Activated T-cell treated with anti-CD3 and anti-CD28 coated beads for 48 hours (primary cell): ENCODE measurements at regions not wholly inside any gene's neighbourhood (a gene's known extent, or its start where the extent isn't known, plus 50 kb on each side); places are given as distances from the start of the nearest gene placed in this dataset.

Experiments used
- DNase-seq: peaks from one replicate; pipeline ENCODE4 v3.0.0-alpha.2; 2020; ENCODE audit warnings: low read depth

DNA sequence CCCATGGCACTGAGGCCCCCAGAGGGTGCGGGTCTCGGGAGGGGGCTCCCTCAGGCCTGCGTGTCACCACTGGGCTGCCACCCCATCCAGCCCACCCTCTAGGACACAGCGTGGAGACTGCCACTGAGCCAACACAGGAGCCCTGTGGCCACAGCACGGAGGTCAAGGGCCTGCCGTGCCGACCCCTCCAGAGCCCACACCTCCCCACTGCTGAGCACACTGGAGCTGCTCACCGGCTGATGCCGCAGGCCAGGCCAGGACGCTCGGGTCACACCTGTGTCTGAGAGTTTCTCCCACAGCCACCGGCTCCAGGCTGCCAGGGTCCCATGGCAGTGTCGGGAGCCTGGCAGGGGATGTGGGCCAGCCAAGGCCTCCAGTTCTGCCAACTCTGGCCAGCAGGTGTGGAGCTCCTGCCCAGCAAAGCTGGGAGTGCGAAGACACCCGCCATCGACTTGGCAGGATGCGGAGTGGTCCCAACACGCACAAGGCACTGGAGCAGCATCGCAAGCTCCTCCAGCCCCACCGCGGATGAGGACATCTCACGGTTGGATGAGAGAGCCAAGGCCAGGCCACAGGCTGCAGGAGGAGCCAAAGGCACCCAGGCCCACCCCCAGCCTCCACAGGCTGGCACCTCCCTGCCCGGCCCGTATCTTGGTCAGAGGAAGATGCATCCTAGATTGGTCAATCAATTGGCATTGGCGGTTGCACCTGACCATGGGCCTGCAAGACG, 187.1 kb downstream of the BRD1 start:
- DNase-seq, result no peak

DNA sequence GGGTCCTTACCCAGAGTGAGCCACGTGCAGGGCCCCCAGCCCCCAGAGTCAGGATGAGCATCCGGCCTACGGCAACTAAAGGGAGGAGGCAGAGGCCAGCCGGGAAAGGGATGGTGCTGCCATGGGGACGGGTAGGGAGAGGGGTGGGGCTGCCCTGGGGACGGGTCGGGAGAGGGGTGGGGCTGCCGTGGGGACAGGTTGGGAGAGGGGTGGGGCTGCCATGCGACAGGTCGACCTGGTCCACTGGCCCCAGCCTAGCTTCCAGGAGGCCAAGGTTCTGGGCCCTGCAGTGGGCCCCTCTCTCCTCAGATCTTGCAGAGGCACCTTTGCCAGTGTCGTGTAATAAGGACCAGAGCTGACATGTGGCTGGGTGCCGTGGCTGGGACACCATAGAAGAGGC, 187.7 kb downstream of the BRD1 start:
- no peak for DNase-seq

DNA sequence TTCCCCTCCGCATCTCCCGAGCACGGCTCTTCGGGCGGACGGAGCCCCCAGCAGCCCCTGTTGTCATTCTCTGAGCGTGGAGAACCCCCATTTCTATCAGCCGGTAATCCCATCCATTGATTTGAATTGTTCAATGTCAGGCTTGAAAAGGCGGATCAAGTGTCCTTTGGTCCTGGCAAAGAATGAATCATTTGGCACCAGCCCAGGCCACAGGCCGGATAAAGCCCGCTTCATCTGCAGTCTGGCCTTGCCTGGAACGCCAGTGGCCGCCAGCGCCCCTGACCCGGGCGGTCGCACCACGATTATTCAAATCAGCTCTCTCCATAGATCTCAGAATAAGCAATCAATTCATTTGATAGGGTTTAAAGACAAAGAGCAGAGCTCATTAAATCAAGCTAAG, 188.9 kb downstream of the BRD1 start:
- no peak for DNase-seq

DNA sequence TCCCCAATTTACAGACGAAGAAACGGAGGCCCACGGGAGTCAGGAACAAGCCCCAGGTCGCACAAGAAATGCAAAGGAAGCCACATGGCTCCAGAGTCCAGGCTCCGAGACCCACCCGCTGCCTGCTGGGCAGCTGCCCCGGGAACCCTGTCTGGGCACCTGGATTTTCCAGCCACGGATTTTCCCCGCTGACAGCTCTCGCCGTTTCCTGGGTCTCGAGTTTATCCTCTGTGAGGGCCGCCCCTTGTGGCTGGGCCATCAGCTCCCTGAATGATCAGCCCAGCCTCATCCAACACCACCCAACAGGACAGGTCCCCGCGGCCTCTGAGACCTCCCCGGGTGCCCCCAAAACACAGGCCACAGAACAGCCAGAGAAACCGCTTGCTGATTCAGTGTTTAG, 189.7 kb downstream of the BRD1 start:
- DNase-seq, result no peak

- DNase-seq, result no peak
Observed at GRCh38 chr22:49637255-49637760, 190.4 kb downstream of the BRD1 start.

GRCh38 chr22:49636649-49637048, 191.0 kb downstream of the BRD1 start:
- DNase-seq, result no peak

DNA sequence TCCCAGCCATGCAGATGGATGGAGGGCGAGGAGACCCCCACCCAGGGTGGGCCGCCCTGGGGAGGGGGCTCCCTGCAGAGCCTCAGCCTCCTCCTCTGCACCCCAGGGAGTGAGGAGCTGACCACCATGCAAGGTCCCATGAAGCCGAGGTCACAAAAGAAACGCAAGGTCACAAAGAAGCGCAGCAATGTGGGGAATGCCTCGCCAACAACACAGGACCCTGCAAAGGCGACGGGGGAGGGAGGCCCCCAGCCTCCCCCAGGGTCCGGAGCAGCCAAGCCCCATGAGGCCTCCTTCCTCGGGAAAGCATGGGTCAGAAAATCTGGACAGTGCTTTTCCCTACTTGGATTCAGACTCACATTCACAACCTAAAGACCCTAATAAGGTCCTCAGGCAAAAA, 191.5 kb downstream of the BRD1 start:
- DNase-seq, result no peak

GRCh38 chr22:49634006-49634772, 193.5 kb downstream of the BRD1 start:
- DNase-seq, result no peak

DNA sequence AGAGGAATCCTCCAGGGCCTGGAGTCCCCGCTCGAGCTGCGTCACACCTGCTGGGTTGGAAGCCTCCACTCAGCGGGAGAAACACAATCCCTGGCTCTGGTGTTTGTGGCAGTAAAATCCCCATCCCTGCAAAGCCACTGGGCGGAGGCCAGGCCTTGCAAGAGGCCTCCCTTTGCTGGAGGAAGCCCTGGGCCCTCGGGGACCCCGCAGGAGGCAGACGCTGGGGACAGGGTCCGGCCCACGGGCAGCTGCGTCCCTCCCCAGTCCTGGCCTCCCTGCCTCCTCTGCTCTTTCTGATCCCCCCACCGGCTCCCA, 194.7 kb downstream of the BRD1 start:
- no peak for DNase-seq

- no peak for DNase-seq
Observed at GRCh38 chr22:49632199-49633009, 195.3 kb downstream of the BRD1 start.

- no peak for DNase-seq
Observed at GRCh38 chr22:49630448-49630946, 197.2 kb downstream of the BRD1 start.

GRCh38 chr22:49629586-49630447, 197.9 kb downstream of the BRD1 start:
- DNase-seq, result no peak

- DNase-seq, result no peak
Observed at GRCh38 chr22:49629261-49629570, 198.5 kb downstream of the BRD1 start.

DNA sequence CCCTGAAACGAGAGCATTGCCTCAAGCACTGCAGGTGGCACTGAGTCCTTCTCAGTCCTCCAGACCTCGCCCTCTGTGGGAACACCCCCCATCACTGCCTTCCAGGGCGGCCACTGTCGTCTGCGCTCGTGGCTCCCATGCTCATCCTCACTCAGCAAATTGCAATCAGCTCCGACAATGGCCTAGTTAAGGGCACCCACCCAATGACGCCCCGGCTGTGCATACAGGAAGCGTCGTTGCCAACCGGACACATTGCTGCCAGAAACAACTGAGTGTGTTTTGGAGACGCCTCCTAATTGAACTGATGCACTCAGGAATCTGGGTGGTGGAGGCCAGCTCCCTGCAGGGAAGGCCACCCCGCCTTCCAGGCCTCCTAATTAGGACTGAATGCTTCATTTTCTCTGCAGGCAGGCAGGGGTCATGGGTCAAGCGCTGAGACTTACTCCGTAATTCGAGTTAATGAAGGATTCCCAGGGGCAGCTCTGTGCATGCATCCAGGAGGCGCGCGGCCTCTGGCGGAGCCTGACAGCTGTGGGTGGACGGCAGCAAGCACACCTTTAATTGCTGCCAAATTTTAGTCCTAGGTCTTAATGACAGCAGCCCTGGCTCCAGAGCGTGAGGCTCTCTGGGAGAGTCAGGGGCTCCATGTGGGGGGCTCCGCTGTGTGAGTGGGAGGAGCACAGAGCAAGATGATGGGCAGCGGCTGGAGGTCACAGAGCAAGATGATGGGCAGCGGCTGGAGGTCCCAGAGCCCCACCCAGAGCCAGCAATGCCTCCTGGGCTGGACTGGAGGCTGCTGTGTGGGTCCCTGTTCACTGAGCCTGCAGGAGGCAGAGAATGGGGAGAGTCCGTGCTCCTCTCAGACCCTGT, 199.0 kb downstream of the BRD1 start:
- DNase-seq, result no peak

- DNase-seq, result no peak
Observed at GRCh38 chr22:49627217-49628181, 200.2 kb downstream of the BRD1 start.

- DNase-seq, result no peak
Observed at GRCh38 chr22:49626361-49627216, 201.1 kb downstream of the BRD1 start.

- no peak for DNase-seq
Observed at GRCh38 chr22:49624421-49625177, 203.1 kb downstream of the BRD1 start.

GRCh38 chr22:49623715-49624114, 204.0 kb downstream of the BRD1 start:
- DNase-seq, result no peak
